KG1 (cell line): ENCODE measurements at regions not wholly inside any gene's neighbourhood (a gene's known extent, or its start where the extent isn't known, plus 50 kb on each side); places are given as distances from the start of the nearest gene placed in this dataset.

Experiments
- DNase-seq: peaks from one replicate; lab custom pipeline; 2025; lab: John Stamatoyannopoulos, UW

DNA sequence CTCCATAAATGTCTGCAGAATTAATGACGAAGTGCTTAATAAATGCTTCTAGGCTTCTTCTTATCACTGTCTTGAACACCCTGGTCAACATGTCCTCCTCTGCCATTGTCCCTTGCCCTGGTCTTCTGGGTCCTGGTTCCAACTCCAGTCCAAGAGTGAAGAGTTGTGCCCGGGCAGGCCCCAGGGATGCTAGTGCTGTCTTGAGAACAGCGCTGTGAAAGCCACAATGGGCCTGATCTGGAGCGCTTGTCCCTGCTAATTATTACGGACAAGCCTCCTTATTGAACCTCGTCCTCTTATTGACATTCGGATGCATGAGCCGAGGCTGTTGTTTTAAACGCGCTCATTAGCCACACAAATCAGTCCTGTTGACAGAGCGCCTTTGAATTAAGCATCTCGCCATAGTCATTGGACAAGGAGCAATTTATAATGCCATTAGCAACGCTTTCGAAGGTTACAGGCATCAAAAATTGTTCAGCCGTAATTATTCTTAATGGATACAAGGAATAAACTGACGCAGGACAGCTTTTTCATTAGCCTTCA, 211.6 kb upstream of the POU3F1 start:
- DNase-seq: no peak

GRCh38 chr1:38257374-38257773, 210.8 kb upstream of the POU3F1 start:
- DNase-seq: no peak

GRCh38 chr1:38256072-38256471, 209.5 kb upstream of the POU3F1 start:
- no peak for DNase-seq

GRCh38 chr1:38253314-38253713, 206.7 kb upstream of the POU3F1 start:
- no peak for DNase-seq

GRCh38 chr1:38250356-38250755, 203.8 kb upstream of the POU3F1 start:
- DNase-seq: no peak

DNA sequence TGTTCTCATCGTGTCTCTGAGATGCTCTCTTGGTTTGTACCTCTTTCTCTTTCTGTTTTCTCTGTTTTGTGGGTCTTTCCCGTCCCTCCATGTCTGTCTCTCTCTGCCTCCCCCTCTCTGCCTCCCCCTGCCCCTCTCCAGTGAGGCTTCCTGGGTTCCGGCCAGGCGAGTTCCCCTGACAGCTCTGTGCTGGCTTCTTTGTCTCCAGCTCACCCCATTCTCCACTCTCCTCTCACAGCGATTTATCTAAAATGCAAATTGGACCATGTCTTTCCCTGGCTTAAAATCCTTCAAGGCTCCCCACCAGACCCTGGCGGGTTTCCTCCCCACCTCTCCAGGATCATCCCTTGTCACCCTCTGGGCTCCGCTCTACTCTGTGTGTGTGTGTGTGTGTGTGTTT, 202.4 kb upstream of the POU3F1 start:
- DNase-seq: no peak

GRCh38 chr1:38246955-38247952, 200.7 kb upstream of the POU3F1 start:
- DNase-seq: no peak

DNA sequence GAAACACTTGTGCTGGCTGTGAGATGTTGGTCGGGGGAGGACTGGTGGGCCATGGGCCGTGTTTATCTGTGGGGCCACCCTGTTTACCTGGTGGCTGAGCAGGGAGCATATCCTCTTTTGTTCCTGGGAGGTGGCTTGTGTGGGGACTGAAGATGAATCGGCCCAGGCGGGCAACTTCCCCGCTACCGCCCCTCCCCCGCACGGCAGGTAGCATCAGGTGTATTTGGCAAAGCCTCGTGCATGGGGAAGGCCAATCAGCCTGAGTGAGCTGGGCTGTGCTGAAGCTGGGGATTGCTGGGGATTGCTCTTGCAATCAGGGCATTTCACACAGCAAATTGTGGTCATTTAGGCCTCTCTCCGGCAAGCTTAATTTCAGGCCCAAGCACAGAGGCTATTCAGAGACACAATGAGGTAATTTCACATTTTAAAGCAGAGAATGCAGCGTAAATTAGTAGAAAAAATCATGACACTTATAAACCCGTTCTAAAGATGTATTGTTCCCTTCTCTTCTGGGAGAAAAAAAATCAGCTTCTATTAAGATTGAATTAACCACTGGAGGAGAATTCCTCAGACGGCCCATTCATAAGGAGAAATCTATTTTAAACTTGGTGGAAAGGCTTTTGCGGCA, 197.7 kb upstream of the POU3F1 start:
- DNase-seq: no peak

DNA sequence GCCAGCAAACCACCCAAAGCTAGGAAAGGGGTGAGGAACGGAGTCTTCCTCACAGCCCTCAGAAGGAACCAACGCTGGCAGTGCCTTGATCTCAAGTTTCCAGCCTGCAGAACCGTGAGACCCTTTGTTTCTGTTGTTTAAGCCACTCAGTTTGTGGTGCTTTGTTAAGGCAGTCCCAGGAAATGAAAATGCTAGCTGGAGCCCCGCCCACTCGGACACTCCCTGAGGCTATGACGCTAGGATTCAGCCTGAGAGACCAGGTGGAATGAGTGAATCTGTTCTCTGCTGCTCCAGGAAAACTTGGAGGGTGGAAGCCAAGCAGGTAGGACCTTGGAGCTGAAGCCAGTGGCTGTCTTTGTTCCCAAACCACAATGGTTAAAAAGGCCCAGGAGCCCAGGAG, 196.5 kb upstream of the POU3F1 start:
- DNase-seq: no peak

DNA sequence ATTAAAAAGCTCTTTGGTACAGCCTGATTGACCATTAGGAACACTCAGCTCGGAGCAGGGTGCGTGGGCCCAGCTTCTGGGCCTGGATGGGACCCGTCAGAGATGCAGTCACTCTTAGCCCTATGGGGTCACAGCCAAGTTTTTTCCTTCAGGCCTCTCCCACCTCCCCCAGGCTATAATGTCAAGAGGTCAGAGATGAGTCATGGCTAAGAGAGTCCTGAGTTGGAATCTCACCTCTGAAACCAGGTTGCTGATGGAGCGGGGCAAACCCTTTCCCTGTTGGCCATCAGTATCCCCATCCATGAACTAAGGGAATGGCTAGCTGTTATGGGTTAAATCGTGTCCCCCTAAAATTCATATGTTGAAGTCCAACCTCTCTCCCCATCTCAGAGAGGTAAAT, 195.9 kb upstream of the POU3F1 start:
- DNase-seq: no peak

DNA sequence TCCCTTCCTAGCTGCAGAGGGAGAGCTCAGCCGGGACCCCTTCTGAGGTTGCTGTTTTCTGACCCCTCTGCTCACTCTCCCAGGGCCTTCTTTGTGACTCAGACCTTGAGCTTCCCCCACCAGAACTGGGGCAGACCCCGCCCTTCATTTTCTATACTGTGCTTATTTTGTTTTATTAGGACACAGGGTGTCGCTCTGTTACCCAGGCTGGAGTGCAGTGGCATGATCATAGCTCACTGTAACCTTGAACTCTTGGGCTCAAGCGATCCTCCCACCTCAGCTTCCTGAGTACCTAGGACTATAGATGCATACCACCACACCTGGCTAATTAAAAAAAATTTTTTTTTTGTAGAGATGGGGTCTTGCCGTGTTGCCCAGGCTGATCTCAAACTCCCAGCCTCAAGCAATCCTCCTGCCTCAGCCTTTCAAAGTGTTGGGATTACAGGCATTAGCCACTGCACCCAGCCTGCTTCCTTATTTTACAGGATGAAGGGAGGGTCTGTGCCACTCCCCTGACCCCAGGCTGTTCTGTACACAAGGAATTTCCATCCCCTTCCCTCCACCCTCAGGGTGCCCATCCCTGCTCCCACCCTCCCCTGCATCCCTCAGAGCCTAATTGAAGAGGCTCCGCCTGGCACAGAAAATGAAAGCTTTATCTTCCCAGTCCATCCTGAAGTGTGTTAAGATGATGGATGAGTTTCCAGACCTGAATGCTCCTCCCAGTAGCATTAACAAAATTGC, 195.2 kb upstream of the POU3F1 start:
- no peak for DNase-seq

DNA sequence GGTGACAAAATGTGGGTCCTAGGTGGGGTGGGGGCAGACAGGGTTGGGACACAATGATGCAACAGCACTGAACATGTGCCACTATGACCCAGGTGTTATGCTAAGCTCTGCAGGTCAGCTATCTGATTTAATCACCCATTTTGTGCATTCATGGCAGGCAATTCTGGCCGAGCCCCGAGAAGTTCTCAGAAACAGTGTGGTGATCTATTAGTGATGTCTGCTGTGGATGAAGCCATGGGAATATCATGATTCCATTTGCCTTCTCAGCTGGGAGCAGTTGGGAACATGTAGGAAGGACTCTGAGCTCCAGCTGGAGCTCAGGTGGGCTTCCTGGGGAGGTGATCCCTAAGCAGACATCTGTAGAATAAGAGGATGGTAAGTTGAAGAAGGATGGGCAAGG, 194.0 kb upstream of the POU3F1 start:
- no peak for DNase-seq

- DNase-seq: no peak
Measured at GRCh38 chr1:38239258-38239835, 192.8 kb upstream of the POU3F1 start.

DNA sequence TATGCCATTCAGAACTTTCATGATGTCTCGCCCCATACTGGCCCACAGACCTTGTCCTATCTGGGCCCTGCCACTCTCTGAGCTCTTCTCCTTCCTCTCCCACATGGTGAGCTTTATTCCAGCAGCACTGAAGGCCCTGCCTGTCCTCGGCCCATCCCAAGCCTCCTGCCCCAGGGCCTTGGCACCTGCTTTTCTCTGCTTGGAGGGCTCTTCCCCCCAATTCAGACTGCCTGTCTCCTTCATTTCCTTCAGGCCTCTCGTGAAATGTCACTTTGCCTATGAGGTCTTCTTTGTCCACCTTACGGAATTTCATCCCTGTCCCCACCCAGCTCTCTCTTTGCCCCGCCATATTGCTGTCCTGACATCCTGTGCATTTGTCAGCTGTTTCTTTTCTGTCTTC, 191.7 kb upstream of the POU3F1 start:
- no peak for DNase-seq

DNA sequence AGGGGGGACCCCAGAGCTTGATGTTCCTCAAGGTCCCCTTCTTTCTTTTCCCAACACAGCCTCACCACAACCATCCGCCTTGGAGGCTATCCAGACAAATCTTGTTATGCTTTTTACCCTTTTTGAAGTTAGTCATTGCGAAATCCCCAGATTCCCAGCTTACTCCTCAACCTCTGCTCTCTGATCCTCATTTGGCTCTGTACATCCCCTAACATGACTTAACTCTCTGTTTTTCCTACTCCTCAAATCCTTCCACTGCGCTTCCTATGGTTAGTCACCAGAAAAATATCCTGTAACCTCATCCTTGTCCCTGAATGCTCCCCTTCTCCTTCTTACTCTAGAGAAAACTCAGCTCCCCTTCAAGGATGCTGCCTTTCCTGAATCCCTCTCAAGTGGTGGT, 189.1 kb upstream of the POU3F1 start:
- no peak for DNase-seq

- DNase-seq: no peak
Measured at GRCh38 chr1:38231941-38232340, 185.3 kb upstream of the POU3F1 start.

DNA sequence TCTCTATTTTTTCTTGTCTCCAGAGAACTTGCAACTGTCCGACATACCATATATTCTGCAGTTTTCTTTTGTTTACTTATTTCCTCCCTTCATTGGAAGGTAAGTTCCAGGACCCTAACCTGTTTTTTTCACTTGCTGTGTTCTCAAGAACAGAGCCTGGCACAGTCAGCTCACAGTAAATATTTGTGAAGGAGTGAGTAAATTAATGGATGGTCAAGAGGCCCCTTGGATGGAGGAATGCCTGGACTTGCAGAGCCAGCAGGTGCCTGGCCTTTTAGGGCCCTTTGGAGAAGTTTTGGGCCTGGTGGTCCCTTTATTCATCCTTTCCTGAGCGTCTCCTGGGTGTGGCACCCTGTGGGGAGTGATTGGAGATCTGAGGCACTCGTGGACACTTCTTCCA, 182.1 kb upstream of the POU3F1 start:
- DNase-seq: no peak

DNA sequence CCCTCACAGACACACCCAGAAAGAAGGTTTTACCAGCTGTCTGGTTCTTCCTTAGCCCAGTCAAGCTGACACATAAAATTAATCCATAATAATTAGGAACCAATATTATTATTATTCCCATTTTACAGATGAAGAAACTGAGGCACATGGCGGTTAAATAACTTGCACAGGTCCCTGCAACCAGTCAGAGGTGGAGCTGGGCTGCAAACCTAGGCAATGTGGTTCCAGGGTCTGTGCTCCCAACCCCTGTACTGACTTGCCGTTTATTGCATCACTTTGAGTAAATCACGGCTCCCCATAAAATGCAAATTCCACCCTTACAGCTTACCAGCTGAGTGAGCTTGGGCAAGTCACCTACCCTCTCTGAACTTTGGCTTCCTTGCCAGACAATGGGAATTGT, 179.2 kb upstream of the POU3F1 start:
- DNase-seq: no peak

- DNase-seq: no peak
Measured at GRCh38 chr1:38223391-38223790, 176.8 kb upstream of the POU3F1 start.

- no peak for DNase-seq
Measured at GRCh38 chr1:38222891-38223290, 176.3 kb upstream of the POU3F1 start.

- DNase-seq: no peak
Measured at GRCh38 chr1:38221006-38221649, 174.5 kb upstream of the POU3F1 start.

GRCh38 chr1:38217316-38217715, 170.7 kb upstream of the POU3F1 start:
- DNase-seq: no peak
